ENCODE measurements at regions not wholly inside any gene's neighbourhood (a gene's known extent, or its start where the extent isn't known, plus 50 kb on each side); places are given as distances from the start of the nearest gene placed in this dataset.
"Not testable (repeated sequence)": the region's sequence is repeated elsewhere in the genome, so short reads cannot be mapped to it uniquely, and the experiment has no call there.

DNA sequence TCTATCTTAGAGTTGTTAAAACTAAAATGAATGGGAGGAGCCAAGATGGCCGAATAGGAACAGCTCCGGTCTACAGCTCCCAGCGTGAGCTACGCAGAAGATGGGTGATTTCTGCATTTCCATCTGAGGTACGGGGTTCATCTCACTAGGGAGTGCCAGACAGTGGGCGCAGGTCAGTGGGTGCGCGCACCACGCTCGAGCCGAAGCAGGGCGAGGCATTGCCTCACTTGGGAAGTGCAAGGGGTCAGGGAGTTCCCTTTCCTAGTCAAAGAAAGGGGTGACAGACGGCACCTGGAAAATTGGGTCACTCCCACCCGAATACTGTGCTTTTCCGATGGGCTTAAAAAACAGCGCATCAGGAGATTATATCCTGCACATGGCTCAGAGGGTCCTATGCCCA lies 140.3 kb upstream of the MRPS30 start:
- TF ChIP-seq, protein P1, sequence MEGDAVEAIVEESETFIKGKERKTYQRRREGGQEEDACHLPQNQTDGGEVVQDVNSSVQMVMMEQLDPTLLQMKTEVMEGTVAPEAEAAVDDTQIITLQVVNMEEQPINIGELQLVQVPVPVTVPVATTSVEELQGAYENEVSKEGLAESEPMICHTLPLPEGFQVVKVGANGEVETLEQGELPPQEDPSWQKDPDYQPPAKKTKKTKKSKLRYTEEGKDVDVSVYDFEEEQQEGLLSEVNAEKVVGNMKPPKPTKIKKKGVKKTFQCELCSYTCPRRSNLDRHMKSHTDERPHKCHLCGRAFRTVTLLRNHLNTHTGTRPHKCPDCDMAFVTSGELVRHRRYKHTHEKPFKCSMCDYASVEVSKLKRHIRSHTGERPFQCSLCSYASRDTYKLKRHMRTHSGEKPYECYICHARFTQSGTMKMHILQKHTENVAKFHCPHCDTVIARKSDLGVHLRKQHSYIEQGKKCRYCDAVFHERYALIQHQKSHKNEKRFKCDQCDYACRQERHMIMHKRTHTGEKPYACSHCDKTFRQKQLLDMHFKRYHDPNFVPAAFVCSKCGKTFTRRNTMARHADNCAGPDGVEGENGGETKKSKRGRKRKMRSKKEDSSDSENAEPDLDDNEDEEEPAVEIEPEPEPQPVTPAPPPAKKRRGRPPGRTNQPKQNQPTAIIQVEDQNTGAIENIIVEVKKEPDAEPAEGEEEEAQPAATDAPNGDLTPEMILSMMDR (IDR thresholded peaks at IDR 0.05): not testable (repeated sequence)
- not testable (repeated sequence) for TF ChIP-seq POLR2A, POLR2AphosphoS5 (IDR thresholded peaks at IDR 0.05)

Data from prostate gland (tissue), 2 donors.